Spleen (tissue), 11 donors: ENCODE measurements at regions not wholly inside any gene's neighbourhood (a gene's known extent, or its start where the extent isn't known, plus 50 kb on each side); places are given as distances from the start of the nearest gene placed in this dataset.
A peak's percentile ranks its signal among the peaks of the same experiment; 100 is the strongest.

Experiments
- DNase-seq: peaks from one replicate; pipeline ENCODE4 v3.0.0-alpha.2; 2020
- H3K27ac ChIP-seq, 8 donors: fragments of 200-600 bp; sonication (generic) in 7 of 8; 1 replicate in 4 of 8; 2 replicates in 4 of 8; pipeline versions ENCODE4 v1.5.0 to v1.8.0; 2016 to 2021; ENCODE audit warnings: inconsistent platforms in 4 of 8, mild to moderate bottlenecking in 4 of 8, moderate library complexity in 1 of 8
- H3K27me3 ChIP-seq, 7 donors: fragments of 200-600 bp; sonication (generic) in 6 of 7; replicated peaks in 1 of 7; 1 replicate in 4 of 7; 2 replicates in 3 of 7; pipeline versions ENCODE4 v1.5.0 to v1.8.0; 2016 to 2021; ENCODE audit warnings: inconsistent platforms in 3 of 7, mild to moderate bottlenecking in 1 of 7
- H3K36me3 ChIP-seq, 6 donors: fragments of 200-600 bp; sonication (generic) in 5 of 6; 1 replicate in 4 of 6; 2 replicates in 2 of 6; pipeline versions ENCODE4 v1.5.0 to v1.8.0; 2016 to 2021; ENCODE audit warnings: inconsistent platforms in 2 of 6
- H3K4me1 ChIP-seq, 6 donors: fragments of 200-600 bp; sonication (generic) in 5 of 6; 1 replicate in 3 of 6; 2 replicates in 3 of 6; pipeline versions ENCODE4 v1.5.0 to v1.8.0; 2016 to 2021; ENCODE audit warnings: inconsistent platforms in 3 of 6
- H3K4me3 ChIP-seq, 8 donors: fragments of 200-600 bp; sonication (generic) in 7 of 8; 1 replicate in 4 of 8; 2 replicates in 4 of 8; pipeline versions ENCODE4 v1.5.0 to v1.8.0; 2016 to 2021; ENCODE audit warnings: inconsistent platforms in 4 of 8, mild to moderate bottlenecking in 4 of 8, moderate library complexity in 2 of 8
- H3K9me3 ChIP-seq, 8 donors: fragments of 200-600 bp; sonication (generic) in 7 of 8; 1 replicate in 4 of 8; 2 replicates in 4 of 8; pipeline versions ENCODE4 v1.5.0 to v1.8.0; 2016 to 2021; ENCODE audit warnings: inconsistent platforms in 4 of 8
- CTCF ChIP-seq, 11 experiments: fragments of 200-600 bp in 7 of 11; fragments of 450-650 bp in 4 of 11; sonication (generic) in 4 of 11; IDR thresholded peaks in 8 of 11; conservative IDR thresholded peaks in 3 of 11; 1 replicate in 7 of 11; 2 replicates in 4 of 11; pipeline versions ENCODE4 v1.4.0 to v1.8.0; 2016 to 2021; ENCODE audit warnings: antibody characterized with exemption in 11 of 11, inconsistent platforms in 4 of 11, mild to moderate bottlenecking in 1 of 11
- POLR2A ChIP-seq, 3 donors: fragments of 450-650 bp; IDR thresholded peaks; one replicate each; pipeline ENCODE4 v1.5.1; 2017; ENCODE audit warnings: antibody characterized with exemption in 3 of 3, mild to moderate bottlenecking in 1 of 3
- POLR2AphosphoS5 ChIP-seq, 3 donors: sonication (generic); formaldehyde crosslinking; IDR thresholded peaks; one replicate each; pipeline ENCODE4 v1.5.1; 2017; ENCODE audit warnings: antibody characterized with exemption in 3 of 3
- WGBS, 5 donors: extraction: QIAGEN DNeasy Blood & Tissue Kit in 3 of 5; methylation state at CpG; one replicate each; pipeline versions ENCODE4 v1.1.5 to v1.1.7; 2013 to 2018; 5-methylcytosine and 5-hydroxymethylcytosine counted together
- intact Hi-C: fragments of 100-400 bp; cut with DNase I; formaldehyde crosslinking; loops from one replicate; pipeline ENCODE4 v1.15.0; 2023; ENCODE audit warnings: low total_unique reads
- donor health status: healthy with polysubstance abuse.
- donor health status: DM: no; HTN: no; CAD: no; lungs with moderate emphysema.
- donor health status: DM: no; HTN: no; CAD: no.
- donor health status: Bipolar disorder and iron deficiency.
- donor health status: healthy.
- donor health status: DM: no; HTN: no; CAD: no.
- donor health status: DM: yes; HTN: yes; CAD: no.

DNA sequence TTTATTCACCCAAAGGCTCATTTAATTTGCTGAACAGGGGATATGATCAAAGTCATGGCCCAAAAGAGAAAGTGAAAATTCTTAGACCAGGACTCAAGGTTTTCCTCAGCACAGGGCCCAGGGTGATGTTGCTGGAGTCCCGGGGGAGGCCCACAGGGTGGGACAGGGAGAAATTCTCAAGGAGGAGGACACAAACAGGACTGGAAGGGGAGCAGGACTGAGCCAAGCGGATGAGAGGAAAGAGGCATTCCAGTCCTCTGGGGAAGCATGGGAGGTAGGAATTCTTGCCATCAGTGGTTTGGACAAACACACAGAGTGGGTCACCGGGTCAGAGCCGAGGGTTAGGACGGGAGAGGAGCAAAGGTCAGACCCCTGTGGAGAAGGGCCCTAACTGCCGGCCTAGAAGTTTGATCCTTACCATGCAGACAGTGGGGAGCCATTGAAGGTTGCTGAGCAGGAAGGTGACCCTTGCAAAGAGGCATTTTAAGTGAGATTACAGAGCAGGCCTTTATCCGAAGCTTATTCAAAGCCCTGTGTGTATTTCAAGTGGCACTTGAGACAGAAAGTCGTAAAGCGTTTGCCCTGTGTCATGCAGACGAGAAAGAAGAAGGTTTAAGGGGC, 68.4 kb upstream of the PTGR2 start:
- Histone ChIP-seq H3K9me3 (no peaks in the 10 kb centered on the region), H3K36me3 (peaks cover 0 to 8% (median 0%) of the 10 kb centered on the region in 6 donors), H3K27me3 (no peaks in the 10 kb centered on the region), H3K4me1 (peaks cover 48 to 90% (median 69%) of the 10 kb centered on the region in 6 donors), H3K27ac (peak overlapping the region; percentile 6 to 99 (median 96)), H3K4me3 (peak overlapping the region in 1 of 8 donors; percentile 94)
- 55 to 66% (median 59%) methylated on average over 10 of the region's 10 CpGs for WGBS, 5 donors
- no peak for TF ChIP-seq POLR2A (IDR thresholded peaks at IDR 0.05)
- no peak for TF ChIP-seq POLR2AphosphoS5 (IDR thresholded peaks at IDR 0.05)
- TF ChIP-seq CTCF (IDR thresholded peaks at IDR 0.05 in 8 of 11, conservative IDR thresholded peaks at IDR 0.05 in 3 of 11), result no peak
- intact Hi-C loops, result loop anchor here (10.0 kb wide), 1 partner anchor 48 kb away; no protein-coding TSS in a partner anchor
- peak; percentile 63 for DNase-seq

DNA sequence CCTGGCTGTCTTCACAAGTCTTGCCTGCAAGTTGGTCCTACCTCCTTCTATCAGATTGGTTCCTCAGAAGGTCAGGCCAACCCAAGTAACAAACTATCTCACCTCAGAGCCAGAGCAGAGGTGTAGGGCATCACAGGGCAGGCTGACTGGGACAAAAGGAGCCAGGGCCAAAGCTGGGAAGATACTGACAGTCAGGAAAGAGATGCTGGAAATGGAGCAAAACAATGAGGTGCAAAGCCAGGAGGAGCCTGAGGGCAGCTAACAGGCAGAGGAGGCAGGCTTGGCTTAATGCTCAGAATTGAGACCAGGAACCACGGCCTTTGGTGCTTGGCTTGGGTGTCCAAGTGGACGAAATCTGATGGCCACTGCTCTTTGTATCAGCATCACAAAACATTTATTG, 68.4 kb upstream of the PNMA1 start:
- TF ChIP-seq POLR2AphosphoS5 (IDR thresholded peaks at IDR 0.05), result no peak
- no peak for TF ChIP-seq POLR2A (IDR thresholded peaks at IDR 0.05)
- TF ChIP-seq CTCF (IDR thresholded peaks at IDR 0.05 in 8 of 11, conservative IDR thresholded peaks at IDR 0.05 in 3 of 11), result no peak
- Histone ChIP-seq H3K9me3 (no peaks in the 10 kb centered on the region), H3K27me3 (no peaks in the 10 kb centered on the region), H3K4me1 (peaks cover 48 to 90% (median 69%) of the 10 kb centered on the region in 6 donors), H3K27ac (peak overlapping the region in 7 of 8 donors; percentile 94 to 99 (median 97)), H3K4me3 (no peak overlapping the region), H3K36me3 (peaks cover 0 to 8% (median 0%) of the 10 kb centered on the region in 6 donors)
- peak; percentile 29 for DNase-seq
- intact Hi-C loops, result loop anchor here (10.0 kb wide), 1 partner anchor 48 kb away; no protein-coding TSS in a partner anchor
- 91 to 95% (median 93%) methylated on average over 2 of the region's 2 CpGs for WGBS, 5 donors

GRCh38 chr14:73780896-73781295, 66.7 kb upstream of the PNMA1 start:
- peaks cover 0 to 8% (median 0%) of the 10 kb centered on the region in 6 donors for H3K36me3 ChIP-seq
- no peak for DNase-seq
- intact Hi-C loops, result loop anchor here (10.0 kb wide), 1 partner anchor 46 kb away; no protein-coding TSS in a partner anchor
- no peak for TF ChIP-seq POLR2AphosphoS5 (IDR thresholded peaks at IDR 0.05)
- no peak for TF ChIP-seq POLR2A (IDR thresholded peaks at IDR 0.05)
- no peak for TF ChIP-seq CTCF (IDR thresholded peaks at IDR 0.05 in 8 of 11, conservative IDR thresholded peaks at IDR 0.05 in 3 of 11)
- H3K4me3 ChIP-seq, result no peak overlapping the region
- H3K4me1 ChIP-seq, result peaks cover 50 to 97% (median 80%) of the 10 kb centered on the region in 6 donors
- H3K27ac ChIP-seq, result peak overlapping the region in 1 of 8 donors; percentile 11
- no peaks in the 10 kb centered on the region for H3K27me3 ChIP-seq
- H3K9me3 ChIP-seq, result no peaks in the 10 kb centered on the region
- WGBS, 5 donors, result 79 to 90% (median 86%) methylated on average over 3 of the region's 3 CpGs

- intact Hi-C loops, result loop anchor here (10.0 kb wide), 1 partner anchor 46 kb away; no protein-coding TSS in a partner anchor
Measured at GRCh38 chr14:73780391-73780790, 66.2 kb upstream of the PNMA1 start.

More at GRCh38 chr14:73780391-73780790, 66.2 kb upstream of the PNMA1 start:
- H3K27me3 ChIP-seq, result no peaks in the 10 kb centered on the region
- H3K9me3 ChIP-seq, result no peaks in the 10 kb centered on the region
- H3K36me3 ChIP-seq, result peaks cover 0 to 8% (median 0%) of the 10 kb centered on the region in 6 donors
- H3K27ac ChIP-seq, result peak overlapping the region in 2 of 8 donors; percentile 11
- peaks cover 49 to 97% (median 80%) of the 10 kb centered on the region in 6 donors for H3K4me1 ChIP-seq
- DNase-seq, result peak; percentile 32
- no peak overlapping the region for H3K4me3 ChIP-seq
- 82 to 92% (median 88%) methylated on average over 4 of the region's 4 CpGs for WGBS, 5 donors
- TF ChIP-seq CTCF (IDR thresholded peaks at IDR 0.05 in 8 of 11, conservative IDR thresholded peaks at IDR 0.05 in 3 of 11) (no peak), POLR2A (IDR thresholded peaks at IDR 0.05) (no peak), POLR2AphosphoS5 (IDR thresholded peaks at IDR 0.05) (no peak)
